ENCODE measurements at regions not wholly inside any gene's neighbourhood (a gene's known extent, or its start where the extent isn't known, plus 50 kb on each side); places are given as distances from the start of the nearest gene placed in this dataset.

- TF ChIP-seq CTCF (IDR thresholded peaks at IDR 0.05; ENCODE audit: insufficient read depth, low read length) (no peak), POLR2AphosphoS5 (IDR thresholded peaks at IDR 0.05; ENCODE audit: low read depth) (no peak), GABPA (IDR thresholded peaks at IDR 0.05; ENCODE audit: low read depth) (no peak)
Observed at GRCh38 chr6:148183776-148184175, 158.9 kb upstream of the SASH1 start.

Data from HL-60 (cell line).